ENCODE measurements at regions not wholly inside any gene's neighbourhood (a gene's known extent, or its start where the extent isn't known, plus 50 kb on each side); places are given as distances from the start of the nearest gene placed in this dataset.
"Not testable (repeated sequence)": the region's sequence is repeated elsewhere in the genome, so short reads cannot be mapped to it uniquely, and the experiment has no call there.

GRCh38 chr1:219352961-219353651 lies 179.4 kb downstream of the LYPLAL1 start:
- DNase-seq (ENCODE audit: low spot score), result no peak

- no peak for DNase-seq (ENCODE audit: low spot score)
These were observed 176.7 kb downstream of the LYPLAL1 start for GRCh38 chr1:219350172-219350931.

- DNase-seq (ENCODE audit: low spot score), result peak; percentile 63
These were observed 174.3 kb downstream of the LYPLAL1 start for GRCh38 chr1:219347921-219348391.

- no peak for DNase-seq (ENCODE audit: low spot score)
These were observed 173.7 kb downstream of the LYPLAL1 start for GRCh38 chr1:219347376-219347775.

GRCh38 chr1:219345953-219346352 lies 172.3 kb downstream of the LYPLAL1 start:
- DNase-seq (ENCODE audit: low spot score), result no peak

GRCh38 chr1:219342836-219343235 lies 169.2 kb downstream of the LYPLAL1 start:
- DNase-seq (ENCODE audit: low spot score), result no peak

- DNase-seq (ENCODE audit: low spot score), result peak; percentile 91
These were observed 167.1 kb downstream of the LYPLAL1 start for GRCh38 chr1:219340796-219341195.

GRCh38 chr1:219339466-219339865 lies 165.8 kb downstream of the LYPLAL1 start:
- no peak for DNase-seq (ENCODE audit: low spot score)

- no peak for DNase-seq (ENCODE audit: low spot score)
These were observed 163.9 kb downstream of the LYPLAL1 start for GRCh38 chr1:219337588-219337987.

GRCh38 chr1:219333626-219334025 lies 159.9 kb downstream of the LYPLAL1 start:
- DNase-seq (ENCODE audit: low spot score), result no peak

- DNase-seq (ENCODE audit: low spot score), result no peak
These were observed 157.7 kb downstream of the LYPLAL1 start for GRCh38 chr1:219331424-219331823.

- no peak for DNase-seq (ENCODE audit: low spot score)
These were observed 157.0 kb downstream of the LYPLAL1 start for GRCh38 chr1:219330669-219331068.

- no peak for DNase-seq (ENCODE audit: low spot score)
These were observed 156.3 kb downstream of the LYPLAL1 start for GRCh38 chr1:219330001-219330400.

GRCh38 chr1:219329578-219329977 lies 155.9 kb downstream of the LYPLAL1 start:
- peak; percentile 34 for DNase-seq (ENCODE audit: low spot score)

GRCh38 chr1:219326843-219327242 lies 153.2 kb downstream of the LYPLAL1 start:
- no peak for DNase-seq (ENCODE audit: low spot score)

GRCh38 chr1:219325368-219325742 lies 151.7 kb downstream of the LYPLAL1 start:
- DNase-seq (ENCODE audit: low spot score), result no peak

GRCh38 chr1:219324629-219325367 lies 151.1 kb downstream of the LYPLAL1 start:
- DNase-seq (ENCODE audit: low spot score), result no peak

- no peak for DNase-seq (ENCODE audit: low spot score)
These were observed 150.5 kb downstream of the LYPLAL1 start for GRCh38 chr1:219324171-219324570.

- no peak for DNase-seq (ENCODE audit: low spot score)
These were observed 149.7 kb downstream of the LYPLAL1 start for GRCh38 chr1:219323426-219323825.

GRCh38 chr1:219322766-219323165 lies 149.1 kb downstream of the LYPLAL1 start:
- no peak for DNase-seq (ENCODE audit: low spot score)

GRCh38 chr1:219320563-219320962 lies 146.9 kb downstream of the LYPLAL1 start:
- DNase-seq (ENCODE audit: low spot score), result not testable (repeated sequence)

GRCh38 chr1:219318826-219319225 lies 145.1 kb downstream of the LYPLAL1 start:
- DNase-seq (ENCODE audit: low spot score), result no peak
